ENCODE measurements at regions not wholly inside any gene's neighbourhood (a gene's known extent, or its start where the extent isn't known, plus 50 kb on each side); places are given as distances from the start of the nearest gene placed in this dataset.
"Not testable (repeated sequence)": the region's sequence is repeated elsewhere in the genome, so short reads cannot be mapped to it uniquely, and the experiment has no call there.

DNA sequence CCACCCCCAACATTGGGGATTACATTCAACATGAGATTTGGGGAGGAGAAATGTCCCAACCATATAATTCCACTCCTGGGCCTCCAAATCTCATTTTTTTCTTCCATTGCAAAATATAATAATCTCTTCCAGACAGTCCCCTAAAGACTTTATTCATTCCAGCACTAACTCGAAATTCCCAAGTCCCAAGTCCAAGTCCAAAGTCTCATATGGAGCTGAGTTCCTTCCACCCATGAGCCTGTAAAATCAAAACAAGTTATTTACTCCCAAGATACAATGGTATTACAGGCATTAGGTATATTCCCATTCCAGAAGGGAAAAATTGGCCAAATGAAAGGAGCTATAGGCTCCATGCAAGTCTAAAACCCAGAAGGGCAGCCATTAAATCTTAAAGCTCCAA lies 56.7 kb downstream of the P2RY1 start:
- DNase-seq, result no peak

DNA sequence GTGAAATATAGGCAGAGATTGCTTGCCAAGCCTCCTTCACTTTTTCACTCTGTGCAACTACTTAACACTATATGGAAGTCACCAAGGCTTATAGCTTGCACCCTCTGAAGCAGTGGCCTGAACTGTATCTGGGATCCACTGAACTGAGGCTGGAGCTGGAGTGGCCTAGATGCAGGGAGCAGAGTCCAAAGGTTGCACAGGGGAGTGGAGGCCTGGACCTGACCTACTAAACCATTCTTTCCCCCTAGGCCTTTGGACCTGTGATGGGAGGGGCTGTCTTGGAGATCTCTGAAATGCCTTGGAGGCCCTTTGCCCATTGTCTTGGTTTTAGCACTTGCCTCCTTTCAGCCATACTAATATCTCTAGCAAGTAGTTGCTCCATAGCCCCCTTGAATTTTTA lies 57.5 kb downstream of the P2RY1 start:
- no peak for DNase-seq

DNA sequence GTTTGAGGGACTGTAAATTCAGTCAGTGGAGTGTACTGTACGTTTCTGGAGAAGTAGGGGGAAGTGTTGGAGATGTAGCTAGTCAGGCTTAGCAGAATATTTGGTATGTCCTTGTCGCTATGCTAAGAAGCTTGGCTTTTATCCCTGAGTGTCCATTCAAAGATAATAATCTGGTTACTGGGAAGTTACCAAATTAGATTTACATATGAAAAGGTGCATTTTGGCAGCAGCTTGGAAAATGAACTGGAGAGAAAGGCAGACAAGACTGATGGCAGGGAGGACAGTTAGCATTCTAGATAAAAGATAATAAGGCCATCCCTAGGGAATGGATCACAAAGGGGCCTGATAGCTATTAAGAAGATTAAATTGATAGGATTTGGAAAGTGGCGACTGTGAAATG lies 58.7 kb downstream of the P2RY1 start:
- no peak for DNase-seq

DNA sequence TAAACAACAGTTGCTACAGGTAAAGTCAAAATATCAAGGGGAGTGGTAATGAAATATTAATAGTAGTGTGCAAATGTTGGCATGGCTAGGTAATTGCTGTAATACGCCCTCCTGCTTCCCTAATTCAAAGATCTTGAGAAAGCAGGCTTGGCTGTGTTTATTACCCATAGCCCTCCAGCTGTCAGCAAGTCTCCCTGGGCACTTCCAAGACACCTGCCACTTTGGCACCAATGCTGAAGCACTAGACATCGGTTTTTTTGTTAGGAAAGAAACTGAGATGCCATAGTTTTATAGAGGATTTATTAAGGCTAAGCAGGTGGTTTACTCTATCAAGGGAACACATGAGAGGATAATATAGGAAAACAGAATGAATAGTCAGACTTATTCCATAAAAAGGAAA lies 64.4 kb downstream of the P2RY1 start:
- DNase-seq, result peak; percentile 24

DNA sequence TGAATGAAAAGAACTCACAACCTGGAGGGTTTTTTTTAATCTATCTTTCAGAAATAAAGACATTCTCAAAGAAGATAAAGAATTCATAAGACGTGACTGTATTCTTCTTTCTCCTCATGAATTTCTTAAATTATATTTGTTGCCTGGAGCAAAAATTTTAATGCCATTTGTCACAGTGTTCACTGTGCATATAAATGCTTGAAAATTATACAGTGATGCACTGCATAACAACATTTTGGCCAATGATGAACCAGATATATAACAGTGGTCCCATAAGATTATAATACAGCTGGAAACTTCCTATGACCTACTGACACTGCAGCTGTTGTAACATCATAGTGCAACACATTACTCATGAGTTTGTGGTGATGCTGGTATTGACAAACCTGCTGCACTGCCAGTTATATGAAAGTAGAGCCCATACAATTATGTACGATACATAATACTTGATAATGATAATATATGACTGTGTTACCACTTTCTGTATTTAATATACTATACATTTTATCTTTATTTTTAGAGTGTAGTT lies 67.3 kb downstream of the P2RY1 start:
- DNase-seq, result no peak

DNA sequence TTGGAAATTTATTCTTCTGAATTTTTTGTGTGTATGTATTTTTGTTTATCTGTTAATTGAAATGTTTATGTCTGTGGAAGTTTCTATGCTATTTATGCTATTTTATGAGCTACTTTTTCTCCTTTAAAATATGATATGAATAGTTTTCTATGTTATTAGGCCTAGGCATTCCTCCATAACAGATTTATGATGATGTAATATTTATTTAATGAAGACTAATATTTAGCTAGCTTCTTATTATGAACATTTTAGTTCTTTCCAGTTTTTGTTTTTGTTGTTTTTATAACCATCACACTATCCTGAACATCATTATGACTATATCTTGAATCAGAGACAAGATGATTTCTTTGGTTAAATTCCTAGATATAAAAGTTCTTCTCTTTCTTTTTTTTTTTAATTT lies 70.7 kb downstream of the P2RY1 start:
- no peak for DNase-seq

DNA sequence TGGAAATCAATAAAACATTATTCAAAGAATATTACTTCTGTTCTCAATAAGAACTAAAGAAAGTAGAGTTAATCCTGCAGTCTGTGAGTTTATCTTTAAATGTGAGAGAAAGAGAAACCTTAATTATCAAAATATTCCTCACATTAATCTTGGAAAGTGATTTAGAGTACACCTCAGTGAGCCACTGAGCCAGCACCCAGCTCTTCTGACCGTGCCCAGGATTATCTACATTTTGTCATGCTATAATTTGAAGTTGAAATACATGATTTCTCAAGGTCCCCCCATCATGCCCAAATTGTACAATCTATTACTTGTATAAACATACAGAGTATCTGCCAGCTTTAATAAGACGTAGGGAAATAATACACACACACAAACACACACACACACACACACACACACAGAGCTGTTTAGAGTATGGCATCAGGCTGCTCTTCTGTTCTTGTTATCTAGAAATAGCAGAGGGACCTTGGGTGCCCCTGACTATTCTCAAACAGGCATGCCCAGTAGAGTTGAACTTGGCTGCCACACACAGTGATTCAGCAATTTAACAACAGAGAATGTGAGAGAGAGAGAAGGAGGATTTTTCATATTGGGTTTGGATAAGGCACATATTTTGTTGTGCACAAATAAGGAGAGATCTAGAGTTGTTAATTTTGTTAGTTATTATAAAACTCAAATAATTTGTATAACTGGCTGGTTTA lies 74.4 kb downstream of the P2RY1 start:
- DNase-seq, result no peak

DNA sequence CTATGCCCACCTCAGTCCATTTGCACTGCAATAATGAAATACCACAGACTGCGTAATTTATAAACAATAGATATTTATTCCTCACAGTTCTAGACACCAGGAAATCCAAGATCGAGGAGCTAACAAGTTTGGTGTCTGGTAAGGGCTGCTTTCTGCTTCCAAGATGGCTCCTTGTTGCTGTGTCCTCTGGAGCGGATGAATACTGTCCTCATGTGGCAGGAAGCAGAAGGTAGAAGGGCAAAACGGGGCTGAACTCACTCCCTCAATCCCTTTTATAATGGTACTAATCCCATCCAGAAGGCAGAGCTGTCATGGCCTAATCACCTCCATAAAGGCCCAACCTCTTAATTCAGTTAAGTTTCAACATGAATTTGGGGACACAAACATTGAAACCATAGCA lies 75.3 kb downstream of the P2RY1 start:
- DNase-seq, result no peak

DNA sequence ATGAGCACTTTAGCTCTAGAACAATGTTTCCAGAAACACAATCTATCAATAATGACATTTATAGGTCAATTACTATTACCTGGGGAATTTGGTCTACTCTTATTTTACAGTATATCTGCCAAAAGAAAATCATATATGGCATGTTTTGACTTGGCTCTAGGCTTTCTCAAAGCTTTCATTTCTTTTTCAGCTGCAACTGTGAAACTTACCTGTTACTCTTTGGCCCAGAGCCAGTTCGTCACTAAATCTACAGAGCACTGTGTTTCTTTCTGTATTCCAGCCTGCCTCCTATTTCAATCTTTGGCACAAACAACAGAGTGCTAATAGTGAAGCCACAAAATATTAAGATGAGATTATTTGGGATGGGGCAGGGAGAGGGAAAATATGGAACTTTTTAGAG lies 76.0 kb downstream of the P2RY1 start:
- no peak for DNase-seq

DNA sequence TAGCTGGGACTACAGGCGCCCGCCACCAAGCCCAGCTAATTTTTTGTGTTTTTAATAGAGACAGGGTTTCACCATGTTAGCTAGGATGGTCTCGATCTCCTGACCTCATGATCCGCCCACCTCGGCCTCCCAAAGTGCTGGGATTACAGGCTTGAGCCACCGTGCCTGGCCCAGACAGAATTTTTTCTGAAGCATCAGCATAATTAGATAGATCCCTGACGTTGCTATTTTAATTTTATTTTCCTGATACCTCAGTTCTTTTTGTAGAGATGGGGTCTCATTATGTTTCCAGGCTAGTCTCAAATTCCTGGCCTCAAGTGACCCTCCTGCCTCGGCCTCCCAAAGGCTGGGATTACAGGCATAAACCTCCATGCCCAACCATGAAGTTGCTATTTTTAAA lies 79.8 kb downstream of the P2RY1 start:
- not testable (repeated sequence) for DNase-seq

DNA sequence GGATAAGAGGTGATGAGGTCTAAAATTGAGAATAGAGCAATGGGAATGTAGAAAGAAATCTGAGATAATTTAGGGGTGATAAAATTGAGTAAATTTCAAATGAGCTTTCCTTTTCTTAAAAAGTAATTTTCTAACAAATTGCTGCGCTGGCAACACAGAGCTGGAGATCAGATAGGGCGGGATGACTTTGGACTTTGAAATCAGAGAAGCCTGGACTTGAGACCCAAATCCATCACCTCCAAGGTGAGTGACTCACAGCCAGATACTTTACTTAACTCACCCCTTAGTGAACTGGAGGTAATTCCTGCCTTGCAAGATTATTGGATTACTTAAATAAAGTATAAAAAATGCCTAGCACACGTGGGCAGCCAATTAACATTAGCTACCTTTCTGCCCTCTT lies 80.8 kb downstream of the P2RY1 start:
- no peak for DNase-seq

DNA sequence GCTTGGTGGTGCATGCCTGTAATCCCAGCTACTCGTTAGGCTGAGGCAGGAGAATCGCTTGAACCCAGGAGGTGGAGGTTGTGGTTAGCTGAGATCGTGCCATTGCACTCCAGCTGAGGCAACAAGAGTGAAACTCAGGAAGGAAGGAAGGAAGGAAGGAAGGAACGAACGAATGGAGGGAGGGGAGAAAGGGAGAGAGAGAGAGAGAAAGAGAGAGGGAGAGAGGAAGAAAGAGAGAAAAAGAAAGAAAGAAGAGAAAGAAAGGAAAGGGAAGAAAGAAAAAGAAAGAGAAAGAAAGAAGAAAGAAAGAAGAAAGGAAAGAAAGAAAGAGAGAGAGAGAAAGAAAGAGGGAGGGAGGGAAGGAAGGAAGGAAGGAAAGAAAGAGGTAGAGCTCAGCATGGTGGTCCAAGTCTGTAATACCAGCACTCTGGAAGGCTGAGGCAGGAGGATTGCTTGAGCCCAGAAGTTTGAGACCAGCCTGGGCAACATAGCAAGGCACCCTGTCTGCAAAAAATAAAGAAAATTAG lies 81.9 kb downstream of the P2RY1 start:
- DNase-seq, result no peak

DNA sequence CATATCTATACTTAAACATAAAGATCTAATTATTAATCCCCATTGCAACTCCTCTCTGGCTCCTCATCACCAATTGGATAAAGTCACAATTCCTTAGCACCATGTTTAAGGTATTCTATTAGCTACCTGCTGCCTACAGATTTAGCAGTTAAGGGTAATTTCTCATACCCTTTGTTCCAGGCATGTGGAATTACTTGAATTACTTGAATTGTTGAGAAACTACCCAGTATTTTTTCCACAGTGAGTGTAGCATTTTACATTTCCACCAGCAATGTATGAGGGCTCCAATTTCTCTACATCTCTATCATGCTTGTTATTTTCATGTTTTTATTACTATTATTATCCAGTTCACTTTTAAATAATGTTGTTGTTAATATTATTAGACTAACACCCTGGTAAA lies 86.4 kb downstream of the P2RY1 start:
- no peak for DNase-seq

DNA sequence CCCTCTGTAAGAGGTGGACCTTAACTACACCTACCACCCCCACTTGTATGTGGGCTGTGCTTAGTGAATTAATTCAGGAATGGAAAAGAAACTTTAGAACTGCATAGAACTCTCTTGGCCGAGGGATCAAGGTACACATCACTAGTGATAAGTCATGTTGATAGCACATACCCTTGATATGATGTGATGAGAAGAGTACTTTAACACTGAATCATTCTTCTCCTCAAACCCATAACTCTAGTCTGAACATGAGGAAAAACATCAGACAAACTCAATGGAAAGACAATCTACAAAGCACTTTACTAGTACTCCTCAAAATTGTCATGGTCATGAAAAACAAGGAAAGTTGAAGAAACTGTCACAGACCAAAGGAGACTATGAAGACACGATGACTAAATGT lies 87.6 kb downstream of the P2RY1 start:
- no peak for DNase-seq

DNA sequence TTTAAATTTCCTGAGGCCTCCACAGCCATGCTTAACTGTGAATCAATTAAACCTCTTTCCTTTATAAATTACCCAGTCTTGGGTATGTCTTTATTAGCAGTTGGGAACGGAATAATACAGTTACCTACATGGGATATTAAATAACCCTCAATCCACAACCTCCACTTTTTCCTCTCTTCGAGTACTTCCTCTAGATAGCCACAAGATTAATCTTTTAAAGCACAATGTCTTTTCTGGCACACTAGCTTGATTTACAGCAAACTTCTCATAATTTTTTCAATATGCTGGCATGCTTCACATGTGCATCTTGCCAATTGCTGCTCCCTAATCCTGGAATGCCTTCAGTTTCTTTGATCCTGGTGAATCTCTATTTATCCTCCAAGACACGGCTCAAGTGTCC lies 92.2 kb downstream of the P2RY1 start:
- DNase-seq, result no peak

DNA sequence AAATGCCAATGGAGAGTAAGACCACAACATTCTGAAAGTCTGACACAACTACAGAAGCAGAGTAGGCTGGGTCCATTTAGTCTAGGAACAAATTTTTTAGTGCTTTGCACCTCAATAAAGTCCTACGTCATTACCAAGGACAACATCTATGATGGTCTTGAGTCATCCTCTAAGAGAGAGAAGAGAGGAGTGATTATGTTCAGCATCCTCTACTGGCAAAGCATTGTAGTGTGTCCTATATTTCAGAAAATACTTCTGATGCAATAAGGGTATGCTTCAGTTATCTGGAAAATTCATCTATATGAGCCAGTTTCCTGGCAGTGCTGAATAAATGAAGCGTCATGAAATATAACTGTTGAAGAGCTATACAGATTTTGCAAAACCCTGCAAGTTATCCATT lies 95.6 kb downstream of the P2RY1 start:
- DNase-seq, result no peak

DNA sequence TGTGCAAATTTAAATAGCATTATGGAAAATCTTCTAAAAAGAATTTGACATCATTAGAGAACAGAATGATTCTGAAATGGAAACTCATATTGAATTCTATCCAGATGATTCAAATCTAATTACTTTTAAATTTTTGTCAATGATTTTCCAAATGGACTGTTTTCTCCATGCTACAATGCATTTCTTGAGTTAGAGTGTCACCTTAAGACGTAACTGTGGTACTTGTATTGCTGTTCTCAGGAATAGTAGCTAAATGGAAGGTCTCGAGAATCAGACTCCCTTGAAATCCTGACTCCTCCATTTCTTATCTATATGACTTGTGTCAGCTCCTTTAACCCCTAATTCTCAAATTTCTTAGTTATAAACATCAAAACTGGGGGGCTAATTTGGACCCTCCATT lies 102.3 kb downstream of the P2RY1 start:
- DNase-seq, result no peak

DNA sequence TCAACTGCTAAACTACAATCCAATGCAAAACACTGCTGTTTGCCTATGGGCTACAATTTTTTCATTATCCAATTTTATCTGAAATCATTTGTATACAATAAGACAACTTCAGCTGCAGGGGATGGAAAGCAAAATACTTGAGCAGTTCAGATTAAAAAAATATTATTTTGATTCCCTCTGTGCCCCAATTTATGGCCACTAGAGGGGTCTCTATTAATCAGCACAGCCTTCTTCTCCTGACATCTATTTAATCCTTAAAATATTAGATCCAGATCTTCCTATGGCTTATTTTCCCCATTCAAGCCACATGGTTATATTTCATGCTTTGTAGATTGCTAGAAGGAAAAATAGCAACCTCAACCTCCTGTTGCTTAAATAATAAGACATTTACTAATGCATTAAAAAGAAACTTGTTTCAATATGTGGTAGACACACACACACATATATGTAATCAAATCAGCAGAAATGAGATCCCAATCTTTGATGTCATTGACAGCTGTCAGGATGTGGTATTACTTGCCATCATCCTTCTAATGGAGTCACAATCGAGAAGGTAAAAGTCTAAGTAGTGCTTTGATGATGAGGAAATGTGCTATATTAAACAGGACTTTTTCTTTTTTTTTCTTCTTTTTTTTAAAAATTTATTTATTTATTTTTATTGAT lies 104.2 kb downstream of the P2RY1 start:
- DNase-seq, result no peak

DNA sequence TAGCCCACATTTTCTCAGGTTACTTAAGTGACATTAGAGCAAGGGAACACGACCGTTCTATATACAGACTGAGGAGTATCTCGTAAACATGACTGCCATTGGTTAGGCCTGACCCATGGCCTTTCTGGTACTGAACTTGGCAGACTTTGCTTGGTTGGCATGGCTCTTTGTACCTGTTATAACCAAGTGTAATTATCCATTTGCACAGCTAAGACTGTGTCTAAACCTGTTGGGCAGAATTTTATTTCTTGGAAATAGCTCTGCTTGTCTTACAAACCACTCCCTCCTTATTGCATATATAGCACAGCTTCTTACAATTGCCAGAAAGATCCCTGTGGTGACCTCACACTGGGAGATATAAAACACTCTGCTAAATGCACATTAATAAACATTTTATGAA lies 106.9 kb downstream of the P2RY1 start:
- no peak for DNase-seq

DNA sequence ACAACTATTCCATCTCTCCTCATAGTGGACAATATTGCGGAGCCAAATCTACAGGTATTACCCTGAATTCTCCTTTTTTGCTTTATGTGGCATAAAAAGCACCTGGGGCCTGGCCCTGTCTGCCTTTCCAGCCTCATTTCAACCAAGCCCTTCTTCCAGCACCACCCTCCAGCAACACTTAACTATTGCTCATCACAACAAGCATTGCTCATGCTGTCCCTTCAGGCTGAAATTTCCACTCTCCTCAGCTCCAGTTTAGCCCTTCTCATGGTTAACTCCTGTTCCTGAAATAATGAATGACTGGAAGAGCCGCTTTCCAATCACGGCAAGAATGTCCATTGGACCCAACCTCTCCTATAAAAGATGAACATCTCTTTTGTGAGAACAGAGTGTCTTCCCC lies 107.4 kb downstream of the P2RY1 start:
- DNase-seq, result no peak

DNA sequence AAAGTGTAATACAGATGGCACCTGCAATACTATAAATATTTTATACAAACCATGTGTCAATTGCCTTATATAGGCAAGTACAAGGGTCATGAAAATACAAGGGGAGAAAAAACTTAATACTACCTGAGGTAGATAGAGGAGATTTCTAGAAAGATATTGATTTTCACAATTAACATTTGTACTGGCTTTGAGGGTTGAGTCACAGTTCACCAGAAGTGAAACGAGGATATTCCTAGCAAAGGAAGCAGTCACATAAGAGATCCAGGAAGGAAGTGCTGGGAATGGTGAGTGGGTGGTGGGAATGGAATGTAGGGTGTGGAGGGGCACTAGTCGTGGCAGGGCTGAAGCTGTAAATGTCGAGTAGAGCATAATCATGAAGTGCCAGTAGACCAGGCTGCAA lies 108.7 kb downstream of the P2RY1 start:
- DNase-seq, result no peak

DNA sequence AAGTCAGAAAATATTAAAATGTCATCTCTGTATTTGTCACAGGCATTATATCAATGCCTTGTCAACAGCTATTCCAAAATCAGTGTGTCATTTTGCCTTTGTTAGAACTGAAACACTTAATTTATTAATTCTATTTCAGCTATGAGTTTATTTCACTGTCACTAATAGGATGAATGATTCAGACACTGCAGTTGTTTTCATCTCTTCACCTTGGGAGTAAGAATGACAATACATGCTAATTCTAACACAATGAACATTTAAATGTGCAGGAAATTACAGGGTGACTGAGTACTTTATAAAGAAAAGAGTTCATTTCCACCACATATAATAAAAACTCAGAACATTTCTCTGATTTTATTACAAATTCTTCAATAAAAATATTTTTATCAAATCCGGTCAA lies 109.7 kb downstream of the P2RY1 start:
- no peak for DNase-seq

DNA sequence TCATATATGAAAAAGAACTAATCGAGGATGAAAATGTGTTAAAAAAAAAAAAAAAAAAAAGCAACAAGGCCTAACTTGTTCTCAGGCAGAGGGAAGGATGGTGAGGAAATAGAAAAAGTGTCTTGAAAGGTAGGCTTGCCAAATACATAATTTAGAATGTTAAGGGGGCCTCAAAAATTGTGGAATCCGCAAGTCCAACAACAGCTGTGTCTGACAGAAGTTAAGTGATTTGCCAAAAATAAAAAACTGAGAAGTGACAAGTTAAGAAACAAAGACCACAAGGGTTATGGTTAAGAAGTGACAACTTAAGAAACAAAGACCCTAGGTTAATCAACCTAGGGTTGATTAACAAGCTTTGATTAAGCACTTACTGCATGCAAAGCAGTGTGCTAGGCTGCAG lies 110.6 kb downstream of the P2RY1 start:
- DNase-seq, result no peak

DNA sequence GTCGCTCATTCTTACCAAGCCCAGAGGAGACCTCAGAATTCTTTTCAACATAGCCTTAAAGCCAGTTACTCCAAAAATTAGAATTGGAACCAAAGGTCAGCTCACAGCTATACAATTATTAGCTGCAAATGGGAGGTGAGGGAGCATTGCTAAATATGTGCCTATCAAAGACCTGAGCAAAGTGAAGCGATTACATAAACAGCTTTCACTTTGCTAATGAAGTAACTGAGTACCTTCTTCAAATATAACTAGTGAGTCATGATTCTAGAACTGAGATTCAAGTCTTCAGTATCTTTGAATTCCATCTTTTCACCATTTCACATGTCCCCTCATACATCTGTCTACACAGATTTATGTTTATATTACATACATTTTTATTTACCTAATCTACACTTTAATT lies 122.6 kb downstream of the P2RY1 start:
- no peak for DNase-seq

DNA sequence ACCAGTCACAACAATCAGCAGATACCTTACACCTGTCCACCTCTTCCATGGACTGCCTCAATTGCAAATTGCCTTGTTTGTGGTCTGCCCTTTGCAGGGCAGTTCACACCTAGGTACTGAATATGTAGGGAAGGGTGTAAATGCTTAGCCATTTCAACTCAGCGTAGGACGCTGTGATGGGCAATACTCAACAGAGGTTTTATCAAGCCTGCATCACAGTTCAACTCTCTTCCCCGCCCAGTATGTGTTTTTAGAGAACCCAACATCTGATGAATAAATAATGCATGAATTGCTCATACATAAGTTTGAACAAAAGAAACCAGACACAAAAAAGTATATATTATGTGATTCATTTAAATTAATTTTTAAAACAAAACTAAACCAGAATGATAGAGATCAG lies 124.4 kb downstream of the P2RY1 start:
- no peak for DNase-seq

All from NCI-H1417 treated with DMSO at 0.1 percent for 48 hours (cell line).